GM12892 (cell line): ENCODE measurements at regions not wholly inside any gene's neighbourhood (a gene's known extent, or its start where the extent isn't known, plus 50 kb on each side); places are given as distances from the start of the nearest gene placed in this dataset.
"Not testable (repeated sequence)": the region's sequence is repeated elsewhere in the genome, so short reads cannot be mapped to it uniquely, and the experiment has no call there.

ENCODE experiments used
- DNase-seq: peaks from one replicate; pipeline ENCODE4 v3.0.0; 2011; ENCODE audit not compliant: insufficient read length
- FAIRE-seq: peaks from 2 replicates; lab custom pipeline; 2011; peaks lifted over from hg19 to GRCh38; lab: Jason Lieb, UNC
- POLR2A ChIP-seq: IDR thresholded peaks from 2 replicates; pipeline ENCODE4 v1.6.1; 2011; ENCODE audit warnings: low read depth, low read length, control low read depth
- POLR2AphosphoS5 ChIP-seq: IDR thresholded peaks from 2 replicates; pipeline ENCODE4 v1.6.1; 2011; ENCODE audit warnings: low read depth, low read length, control low read depth
- TAF1 ChIP-seq: IDR thresholded peaks from 2 replicates; pipeline ENCODE4 v1.6.1; 2011; ENCODE audit warnings: low read depth, mild to moderate bottlenecking, control low read depth, low read length, borderline replicate concordance

GRCh38 chr4:126630230-126630629 is 1002.5 kb upstream of the INTU start:
- no peak for FAIRE-seq

GRCh38 chr4:126633306-126633705 is 999.5 kb upstream of the INTU start:
- no peak for FAIRE-seq
- TF ChIP-seq POLR2A (no peak), TAF1 (no peak), POLR2AphosphoS5 (no peak)
- DNase-seq = no peak

More at GRCh38 chr4:126630230-126630629, 1002.5 kb upstream of the INTU start:
- TF ChIP-seq POLR2AphosphoS5 (no peak), TAF1 (no peak), POLR2A (no peak)
- no peak for DNase-seq

DNA sequence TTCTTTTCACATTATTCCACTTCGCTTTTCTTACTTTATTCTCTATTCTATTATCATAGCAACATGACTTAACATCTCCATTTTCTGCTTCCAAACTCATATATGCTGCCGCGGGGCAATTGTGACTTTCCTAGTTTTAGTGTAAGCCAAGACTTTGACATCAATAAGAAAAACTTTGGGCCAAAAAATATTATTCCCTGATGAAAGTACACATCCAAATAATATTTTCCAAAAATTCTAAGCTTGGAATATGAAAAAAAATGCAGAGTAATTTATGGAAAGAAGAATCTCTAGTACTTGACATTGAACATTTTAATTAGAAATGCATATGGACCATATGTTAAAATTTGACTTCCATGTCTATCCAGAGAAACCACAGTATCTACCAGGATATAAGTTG is 995.1 kb upstream of the INTU start:
- no peak for TF ChIP-seq POLR2A
- no peak for TF ChIP-seq TAF1
- no peak for TF ChIP-seq POLR2AphosphoS5
- FAIRE-seq (no peak), DNase-seq (no peak)

DNA sequence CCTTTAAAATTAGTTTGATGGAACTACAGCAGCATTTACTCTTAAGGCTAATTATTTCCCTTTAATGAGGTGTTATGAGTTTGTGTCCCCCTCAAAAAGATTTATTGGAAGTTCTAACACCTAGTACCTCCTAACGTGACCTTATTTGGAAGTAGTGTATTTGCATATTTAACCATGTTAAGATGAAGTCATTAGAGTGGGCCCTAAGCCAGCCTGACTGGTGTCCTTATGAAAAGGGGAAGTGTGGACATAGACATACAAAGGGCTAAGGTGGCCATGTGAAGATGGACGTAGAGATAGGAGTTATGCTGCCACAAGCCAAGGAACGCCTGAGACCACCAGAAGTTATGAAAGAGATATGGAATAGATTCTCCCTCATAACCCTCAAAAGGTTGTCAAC is 985.4 kb upstream of the INTU start:
- DNase-seq (no peak), FAIRE-seq (no peak)
- TF ChIP-seq POLR2AphosphoS5 (no peak), POLR2A (no peak), TAF1 (no peak)

DNA sequence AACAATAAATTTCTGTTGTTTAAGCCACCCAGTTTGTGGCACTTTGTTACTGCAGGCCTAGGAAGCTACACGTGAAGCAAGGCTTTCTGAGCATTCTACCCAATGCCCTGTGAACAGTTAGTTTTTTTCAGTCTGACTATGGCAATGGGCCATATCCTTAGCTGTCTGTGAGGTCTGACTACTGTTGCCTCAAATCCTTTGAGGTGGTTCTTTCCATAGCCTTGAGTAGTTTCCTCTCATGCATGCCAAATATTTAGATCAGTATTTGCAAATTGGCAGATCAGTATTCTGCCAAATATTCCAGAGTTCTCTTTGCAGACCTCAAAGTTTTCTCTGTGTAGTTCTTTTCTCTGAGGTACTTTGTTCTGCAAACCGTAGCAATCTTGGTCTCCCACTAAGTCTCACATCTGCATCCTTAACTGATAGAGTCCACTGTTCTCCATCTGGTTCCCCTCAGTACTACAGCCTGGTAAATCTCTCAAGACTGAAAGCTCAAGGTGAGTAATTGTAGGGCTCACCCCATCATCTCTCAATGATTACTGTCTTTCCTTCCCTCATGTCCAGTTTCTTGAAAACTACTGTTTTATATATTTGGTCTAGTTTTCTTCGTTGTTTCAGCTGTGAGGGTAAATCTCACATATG is 984.9 kb upstream of the INTU start:
- no peak for DNase-seq
- no peak for TF ChIP-seq TAF1
- no peak for TF ChIP-seq POLR2A
- no peak for TF ChIP-seq POLR2AphosphoS5
- FAIRE-seq = no peak

- TF ChIP-seq TAF1 = no peak
- no peak for TF ChIP-seq POLR2AphosphoS5
- TF ChIP-seq POLR2A = no peak
- DNase-seq = no peak
- no peak for FAIRE-seq
Measured at GRCh38 chr4:126658411-126658810, 974.3 kb upstream of the INTU start.

DNA sequence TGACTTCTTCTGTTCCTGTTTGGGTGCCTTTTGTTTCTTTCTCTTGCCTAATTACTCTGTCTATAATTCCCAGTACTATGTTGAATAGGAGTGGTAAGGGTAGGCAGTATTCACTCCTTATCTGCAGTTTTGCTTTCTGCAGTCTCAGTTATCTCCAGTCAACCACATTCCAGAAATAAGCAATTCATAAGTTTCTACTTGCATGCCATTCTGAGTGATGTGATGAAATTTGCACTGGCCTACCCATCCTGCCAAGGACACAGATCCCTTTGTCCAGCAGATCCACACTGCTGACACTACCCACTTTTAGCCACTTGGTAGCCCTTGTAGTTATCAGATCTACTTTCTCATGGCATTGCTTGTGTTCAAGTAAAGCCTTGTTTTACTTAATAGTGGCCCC is 971.6 kb upstream of the INTU start:
- TF ChIP-seq POLR2AphosphoS5 (no peak), POLR2A (no peak), TAF1 (no peak)
- no peak for FAIRE-seq
- DNase-seq = no peak

GRCh38 chr4:126664839-126665238 is 967.9 kb upstream of the INTU start:
- DNase-seq (no peak), FAIRE-seq (no peak)
- TF ChIP-seq POLR2AphosphoS5 = no peak
- no peak for TF ChIP-seq TAF1
- no peak for TF ChIP-seq POLR2A

GRCh38 chr4:126670038-126670437 is 962.7 kb upstream of the INTU start:
- DNase-seq, FAIRE-seq: not testable (repeated sequence)

GRCh38 chr4:126678618-126679017 is 954.1 kb upstream of the INTU start:
- DNase-seq (no peak), FAIRE-seq (no peak)
- no peak for TF ChIP-seq POLR2A
- no peak for TF ChIP-seq TAF1
- no peak for TF ChIP-seq POLR2AphosphoS5

DNA sequence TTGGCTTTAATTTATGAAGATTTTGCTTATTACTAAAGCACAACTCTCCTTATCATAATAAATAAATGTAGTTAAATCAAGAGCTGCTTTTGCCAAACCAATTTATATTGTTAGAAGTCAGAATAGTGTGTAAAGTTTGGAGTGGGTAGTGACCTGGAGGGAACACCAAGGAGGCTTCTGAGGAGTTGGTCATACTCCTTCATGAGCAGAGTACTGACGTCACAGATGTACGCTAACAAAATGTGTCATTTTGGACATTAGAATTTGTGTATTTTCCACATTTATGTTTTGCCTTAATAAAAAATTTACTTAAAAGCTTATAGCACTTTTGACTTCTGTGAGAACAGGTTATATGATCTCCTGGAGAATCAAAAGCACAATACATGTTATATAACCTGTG is 953.5 kb upstream of the INTU start:
- no peak for TF ChIP-seq POLR2A
- TF ChIP-seq POLR2AphosphoS5 = no peak
- no peak for TF ChIP-seq TAF1
- DNase-seq = no peak
- FAIRE-seq = no peak

DNA sequence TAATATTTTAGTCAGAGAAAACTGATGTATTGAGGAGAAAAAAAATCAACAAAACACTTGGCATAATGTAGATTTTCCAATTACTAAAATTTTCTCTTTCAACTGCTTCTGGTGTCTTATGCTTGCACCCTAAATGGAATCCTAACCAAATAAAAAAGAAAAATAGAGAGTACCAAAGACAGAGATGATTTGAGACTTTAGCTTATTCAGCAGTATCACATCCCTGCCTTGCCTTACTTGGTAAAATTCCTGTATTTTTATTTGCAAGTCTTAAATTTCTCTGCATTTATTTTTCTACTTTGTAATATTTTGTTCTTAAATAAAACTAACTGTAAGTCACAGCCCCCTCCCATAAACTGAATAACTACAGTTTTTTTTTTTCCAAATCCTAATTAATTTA is 950.5 kb upstream of the INTU start:
- TF ChIP-seq TAF1 = no peak
- no peak for TF ChIP-seq POLR2AphosphoS5
- no peak for TF ChIP-seq POLR2A
- no peak for FAIRE-seq
- DNase-seq = no peak
